T-helper 1 cell treated with Interleukin-12 subunit alpha and Interleukin-12 subunit beta and Interleukin-4 antibody, amounts not matched to agents 30 μg/mL and 1 μg/mL, for 36 hours (primary cell): ENCODE measurements at regions not wholly inside any gene's neighbourhood (a gene's known extent, or its start where the extent isn't known, plus 50 kb on each side); places are given as distances from the start of the nearest gene placed in this dataset.

Source experiments
- H3K27ac Mint-ChIP-seq: one replicate; pipeline ENCODE4 v1.8.0; 2021; ENCODE audit warnings: mild to moderate bottlenecking, mixed read lengths
- H3K27me3 Mint-ChIP-seq: one replicate; pipeline ENCODE4 v1.8.0; 2021; ENCODE audit warnings: low read depth, mixed read lengths
- H3K36me3 Mint-ChIP-seq: one replicate; pipeline ENCODE4 v1.8.0; 2021; ENCODE audit warnings: low read depth, mixed read lengths
- H3K4me1 Mint-ChIP-seq: one replicate; pipeline ENCODE4 v1.8.0; 2021; ENCODE audit warnings: low read depth, mixed read lengths
- H3K4me3 Mint-ChIP-seq: one replicate; pipeline ENCODE4 v1.8.0; 2021; ENCODE audit warnings: mild to moderate bottlenecking, moderate library complexity, mixed read lengths
- H3K9me3 Mint-ChIP-seq: one replicate; pipeline ENCODE4 v1.8.0; 2021; ENCODE audit warnings: mixed read lengths

DNA sequence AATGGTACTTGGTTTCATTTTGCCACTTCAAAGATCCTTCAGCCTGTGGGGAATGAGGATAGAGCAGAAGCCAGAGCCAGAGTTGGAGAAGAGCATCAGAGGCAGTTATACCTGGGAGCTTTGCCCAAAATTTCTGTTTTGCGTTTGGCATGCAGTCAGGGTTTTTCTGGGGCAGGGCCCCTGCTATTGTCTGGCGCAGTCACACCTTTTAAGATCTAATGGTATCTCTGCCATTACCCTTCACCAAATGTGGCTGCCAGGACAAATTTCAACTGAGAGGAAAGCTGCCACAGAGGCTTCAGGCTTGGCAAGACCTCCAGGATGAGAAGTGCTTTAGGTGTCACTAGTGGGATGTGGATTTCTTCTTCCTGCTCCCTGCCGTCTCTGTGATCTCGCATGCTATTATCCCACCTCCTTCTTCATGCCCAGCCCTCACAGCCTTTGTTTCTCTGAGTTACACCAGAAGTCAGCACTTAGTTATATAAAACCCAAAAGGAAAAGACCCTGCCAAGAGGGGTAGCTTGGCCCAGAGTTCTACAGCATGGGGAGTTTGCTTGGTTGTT lies 357.0 kb downstream of the TLE4 start:
- no peaks in the 10 kb centered on the region for H3K36me3 Mint-ChIP-seq
- H3K27ac Mint-ChIP-seq, result no peak overlapping the region
- H3K27me3 Mint-ChIP-seq, result no peaks in the 10 kb centered on the region
- no peaks in the 10 kb centered on the region for H3K4me1 Mint-ChIP-seq
- no peak overlapping the region for H3K4me3 Mint-ChIP-seq
- H3K9me3 Mint-ChIP-seq, result no peaks in the 10 kb centered on the region

DNA sequence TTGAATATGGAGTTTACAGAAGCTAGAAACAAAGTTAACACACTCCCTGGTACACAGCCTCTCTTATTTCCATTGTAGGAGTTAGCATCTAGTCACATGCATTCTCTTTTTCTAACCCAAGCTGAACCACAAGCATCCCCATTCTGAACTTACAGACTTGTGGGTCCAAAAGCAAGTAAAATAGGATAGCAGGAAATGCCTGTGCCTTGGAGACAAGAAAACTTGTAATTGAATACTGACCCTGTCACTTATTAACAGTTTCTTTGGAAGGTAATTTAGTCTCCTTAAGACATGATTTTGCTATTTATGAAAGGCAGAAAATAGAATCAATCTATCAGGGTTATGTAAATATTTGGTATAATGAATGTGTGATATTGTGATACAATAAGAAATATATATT lies 353.6 kb downstream of the TLE4 start:
- H3K27ac Mint-ChIP-seq, result no peak overlapping the region
- no peaks in the 10 kb centered on the region for H3K9me3 Mint-ChIP-seq
- H3K36me3 Mint-ChIP-seq, result no peaks in the 10 kb centered on the region
- H3K4me3 Mint-ChIP-seq, result no peak overlapping the region
- no peaks in the 10 kb centered on the region for H3K4me1 Mint-ChIP-seq
- H3K27me3 Mint-ChIP-seq, result no peaks in the 10 kb centered on the region

DNA sequence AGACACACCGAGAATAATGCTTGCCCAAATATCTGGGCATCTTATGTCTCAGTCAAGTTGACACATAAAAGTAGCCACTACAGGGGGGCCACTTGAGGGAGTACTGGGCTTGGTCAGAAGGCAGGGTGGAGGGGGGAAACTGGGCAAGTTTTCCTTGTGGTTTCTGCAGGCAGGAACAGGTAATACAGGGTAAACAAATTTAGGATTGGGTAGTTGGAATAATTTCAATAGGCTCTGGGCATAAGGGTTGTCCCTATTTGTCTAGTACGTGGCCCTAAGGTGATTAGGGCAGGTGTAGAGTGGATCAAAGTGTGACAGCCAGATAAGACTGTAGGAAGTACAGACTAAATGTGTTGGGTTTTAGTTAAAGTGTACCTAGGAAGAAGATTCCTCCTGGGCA lies 353.1 kb downstream of the TLE4 start:
- no peak overlapping the region for H3K4me3 Mint-ChIP-seq
- H3K4me1 Mint-ChIP-seq, result no peaks in the 10 kb centered on the region
- no peaks in the 10 kb centered on the region for H3K27me3 Mint-ChIP-seq
- no peaks in the 10 kb centered on the region for H3K36me3 Mint-ChIP-seq
- H3K27ac Mint-ChIP-seq, result no peak overlapping the region
- H3K9me3 Mint-ChIP-seq, result peaks cover 2% of the 10 kb centered on the region

DNA sequence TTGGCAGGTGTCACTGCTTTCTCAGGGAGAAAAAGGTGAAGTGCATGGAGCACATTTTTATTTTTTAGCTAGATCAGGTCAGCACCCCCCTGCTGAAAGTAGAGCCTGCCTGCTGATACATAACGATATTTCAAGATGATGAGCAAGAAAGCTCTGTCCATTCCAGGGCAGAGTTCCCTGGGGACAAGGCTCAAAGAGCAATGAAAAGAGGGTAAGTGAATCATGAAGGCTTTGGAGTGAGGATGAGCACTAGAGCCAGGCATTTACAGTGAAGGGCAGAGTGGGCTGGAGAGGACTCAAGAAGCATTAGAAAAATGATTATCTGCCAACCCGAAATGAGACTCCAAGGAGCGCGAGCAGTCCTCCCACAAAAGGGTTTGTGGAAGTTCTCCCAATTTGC lies 345.7 kb downstream of the TLE4 start:
- Mint-ChIP-seq H3K36me3 (no peaks in the 10 kb centered on the region), H3K27ac (no peak overlapping the region), H3K9me3 (peaks cover 7% of the 10 kb centered on the region), H3K27me3 (no peaks in the 10 kb centered on the region), H3K4me1 (no peaks in the 10 kb centered on the region), H3K4me3 (no peak overlapping the region)

DNA sequence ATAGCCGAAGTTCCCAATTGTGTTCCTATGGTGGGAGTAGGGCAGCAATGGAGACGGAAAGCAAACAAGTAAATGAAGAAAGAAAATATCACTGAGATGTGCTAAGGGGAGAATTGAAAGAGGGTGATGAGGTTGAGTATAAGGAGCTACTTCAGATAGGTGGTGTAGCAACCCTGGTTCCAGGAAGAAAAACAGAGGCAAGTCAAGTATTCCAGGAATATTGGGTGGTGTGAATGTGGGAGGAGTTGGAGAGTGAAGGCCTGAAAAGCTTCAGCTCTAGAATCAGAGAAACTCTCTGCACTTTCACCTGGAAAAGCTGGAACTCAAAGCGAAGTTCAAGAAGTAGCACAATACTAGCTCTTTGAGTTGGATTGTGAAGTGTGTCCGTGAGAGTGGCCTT lies 342.1 kb downstream of the TLE4 start:
- H3K27ac Mint-ChIP-seq, result no peak overlapping the region

DNA sequence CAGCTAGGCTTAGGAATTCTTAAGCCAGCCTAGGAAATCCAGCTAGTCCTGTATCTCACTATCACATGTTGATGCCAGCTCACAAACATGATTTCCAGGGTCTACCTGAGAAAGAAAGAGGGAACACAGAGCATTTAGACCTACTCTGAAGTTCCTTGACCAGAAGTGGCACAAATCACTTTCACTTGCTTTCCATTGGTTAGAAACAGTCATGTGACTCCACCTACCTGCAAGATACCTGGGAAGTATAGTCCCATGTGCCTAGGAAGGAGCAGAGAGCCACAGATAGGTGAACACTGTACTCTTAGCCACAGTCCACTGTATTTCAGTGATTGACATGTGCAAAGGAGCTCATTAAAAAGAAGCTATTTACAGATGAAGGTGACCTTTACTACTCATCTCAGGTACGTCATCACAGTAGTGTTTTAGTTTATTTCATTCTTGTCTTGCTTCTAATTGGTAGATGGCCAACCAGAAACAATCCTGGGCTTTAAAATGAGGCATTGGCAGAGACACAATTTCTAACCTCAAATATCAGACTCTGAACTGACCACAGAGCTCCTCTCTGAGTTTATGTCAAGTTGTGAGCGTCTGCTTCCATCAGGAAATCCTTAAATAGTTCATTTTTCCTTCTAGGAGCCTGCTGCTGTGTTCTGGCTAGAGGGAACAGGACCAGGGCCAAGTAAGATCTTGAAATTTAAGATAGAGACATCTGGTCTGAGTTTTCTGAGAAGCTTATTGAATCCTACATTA lies 340.7 kb downstream of the TLE4 start:
- Mint-ChIP-seq H3K4me1 (no peaks in the 10 kb centered on the region), H3K27ac (no peak overlapping the region), H3K36me3 (no peaks in the 10 kb centered on the region), H3K4me3 (no peak overlapping the region), H3K9me3 (no peaks in the 10 kb centered on the region), H3K27me3 (peaks cover 4% of the 10 kb centered on the region)

More for the DNA sequence above, 342.1 kb downstream of the TLE4 start:
- Mint-ChIP-seq H3K27me3 (peaks cover 4% of the 10 kb centered on the region), H3K9me3 (peaks cover 1% of the 10 kb centered on the region), H3K4me1 (no peaks in the 10 kb centered on the region), H3K36me3 (no peaks in the 10 kb centered on the region), H3K4me3 (no peak overlapping the region)

DNA sequence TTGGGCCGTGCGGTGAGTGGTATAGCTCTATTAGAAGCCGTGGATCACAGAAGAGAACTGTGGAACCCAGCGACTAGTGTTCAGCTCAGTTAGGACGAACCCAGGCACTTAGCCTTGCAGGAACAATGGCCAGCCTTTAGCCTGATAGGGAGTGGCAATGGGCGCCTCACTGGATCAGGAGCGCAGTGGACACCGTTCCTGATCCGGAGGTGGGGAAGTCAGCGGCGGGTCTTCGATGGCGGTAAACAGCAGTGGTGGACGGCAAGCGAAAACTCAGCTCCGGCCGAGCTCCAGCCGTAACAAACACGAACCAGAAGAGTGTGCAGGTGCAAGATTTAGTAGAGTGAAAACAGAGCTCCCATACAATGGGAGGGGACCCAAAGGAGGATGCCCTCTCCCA lies 340.0 kb downstream of the TLE4 start:
- Mint-ChIP-seq H3K4me3 (no peak overlapping the region), H3K36me3 (no peaks in the 10 kb centered on the region), H3K27ac (no peak overlapping the region), H3K27me3 (peaks cover 4% of the 10 kb centered on the region), H3K9me3 (no peaks in the 10 kb centered on the region), H3K4me1 (no peaks in the 10 kb centered on the region)

DNA sequence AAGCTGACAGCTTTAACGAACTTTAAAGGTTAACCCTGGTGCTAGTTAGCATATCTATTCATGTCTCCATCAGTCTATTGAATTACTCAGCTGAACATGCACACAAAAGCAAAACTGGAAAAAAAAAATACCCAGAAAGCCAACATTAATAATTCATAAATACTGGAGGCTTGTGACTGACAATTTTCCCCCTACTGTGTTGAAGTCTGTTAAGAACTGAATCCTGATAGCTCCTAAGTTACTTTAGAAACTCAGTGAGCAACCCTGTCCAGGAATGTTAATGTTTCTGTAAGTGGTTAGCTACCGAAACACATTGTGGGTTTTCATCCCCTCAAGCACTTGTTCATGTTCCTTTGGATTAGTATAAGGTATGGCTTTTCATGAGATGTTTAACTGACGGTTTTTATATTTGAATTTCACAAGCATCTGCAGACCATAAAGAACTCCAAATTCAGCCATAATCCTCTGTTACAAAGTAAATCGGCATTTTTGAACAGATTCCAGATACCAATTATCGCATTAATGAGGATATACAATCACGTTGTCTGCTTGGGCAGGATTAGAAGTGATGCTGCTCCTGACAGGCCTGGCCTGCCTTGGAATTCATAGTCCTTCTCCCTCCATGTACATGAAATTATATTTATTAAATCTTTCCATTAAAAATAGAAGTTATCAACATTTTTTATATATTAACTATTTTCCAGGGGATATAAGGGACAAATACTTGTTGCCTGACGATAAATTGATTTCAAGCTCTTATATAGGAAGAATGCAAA lies 331.2 kb downstream of the TLE4 start:
- H3K27ac Mint-ChIP-seq, result no peak overlapping the region
- H3K4me1 Mint-ChIP-seq, result no peaks in the 10 kb centered on the region
- H3K9me3 Mint-ChIP-seq, result no peaks in the 10 kb centered on the region
- peaks cover 5% of the 10 kb centered on the region for H3K27me3 Mint-ChIP-seq
- no peaks in the 10 kb centered on the region for H3K36me3 Mint-ChIP-seq
- no peak overlapping the region for H3K4me3 Mint-ChIP-seq

DNA sequence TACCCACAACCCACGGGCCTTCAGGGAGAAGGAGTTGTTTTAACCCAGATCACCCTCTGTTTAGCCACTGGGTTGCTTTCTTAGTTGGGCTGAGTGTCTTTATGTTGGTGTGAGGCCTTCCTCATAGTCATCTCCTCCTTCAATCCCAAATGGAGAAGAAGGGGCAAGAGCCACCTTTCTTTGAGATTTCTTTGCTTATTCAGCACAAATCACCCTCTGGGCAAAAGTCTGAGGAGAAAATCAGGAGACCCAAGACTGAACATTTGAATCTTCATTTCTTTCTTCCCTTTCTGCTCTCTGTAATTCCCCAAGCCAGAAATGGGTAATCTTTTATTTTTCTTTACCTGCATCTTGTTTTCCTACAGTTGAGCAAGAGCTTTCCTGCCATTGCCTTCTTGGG lies 329.0 kb downstream of the TLE4 start:
- Mint-ChIP-seq H3K27ac (no peak overlapping the region), H3K4me3 (no peak overlapping the region), H3K27me3 (no peaks in the 10 kb centered on the region), H3K36me3 (no peaks in the 10 kb centered on the region), H3K9me3 (no peaks in the 10 kb centered on the region), H3K4me1 (no peaks in the 10 kb centered on the region)

DNA sequence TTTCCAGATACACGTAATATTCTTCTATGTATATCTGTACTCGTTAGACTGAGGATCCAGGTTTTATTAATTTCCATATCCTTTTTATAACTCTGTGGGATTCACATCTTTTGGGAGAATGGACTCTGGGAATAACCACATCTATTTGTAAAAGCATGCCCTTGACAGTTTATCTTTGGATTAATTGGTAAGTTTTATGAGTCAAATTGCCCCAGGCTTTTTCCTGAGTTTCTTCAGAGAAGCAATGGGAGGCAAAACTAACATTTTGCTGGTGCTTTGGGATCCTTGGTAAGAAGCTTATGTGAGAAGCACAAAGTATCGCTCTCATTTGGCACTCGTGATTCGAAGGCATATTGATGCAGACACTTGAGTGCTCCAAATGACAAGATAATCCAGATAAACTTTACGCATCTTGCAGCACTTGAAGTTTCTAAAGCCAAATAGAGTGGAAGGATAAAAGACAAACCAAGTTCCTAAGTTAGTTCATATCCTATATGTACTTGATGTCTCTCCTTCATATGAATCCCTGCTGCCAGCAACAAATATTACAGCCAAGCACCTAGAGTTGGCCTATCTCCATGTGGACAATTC lies 324.7 kb downstream of the TLE4 start:
- Mint-ChIP-seq H3K27ac (no peak overlapping the region), H3K4me1 (no peaks in the 10 kb centered on the region), H3K36me3 (no peaks in the 10 kb centered on the region), H3K4me3 (no peak overlapping the region), H3K9me3 (no peaks in the 10 kb centered on the region), H3K27me3 (no peaks in the 10 kb centered on the region)

DNA sequence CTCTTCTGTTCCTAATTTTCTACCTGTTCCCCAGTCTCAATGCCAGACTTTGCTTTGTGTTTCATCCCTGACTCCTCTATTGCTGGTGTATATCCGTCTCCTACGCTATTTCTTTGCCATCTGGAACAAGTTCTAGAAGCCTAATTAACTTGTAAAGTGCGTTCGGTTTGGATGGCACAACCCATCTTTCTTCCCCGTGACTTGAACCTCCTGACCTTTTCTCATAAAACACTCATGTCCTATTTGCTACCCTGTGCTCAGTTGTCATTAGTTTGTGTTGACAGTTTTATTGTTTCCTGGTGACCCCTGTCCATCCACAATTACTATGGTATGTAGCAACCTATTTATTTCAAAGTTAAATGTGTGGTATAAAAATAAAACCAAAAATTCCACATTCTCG lies 323.5 kb downstream of the TLE4 start:
- Mint-ChIP-seq H3K9me3 (no peaks in the 10 kb centered on the region), H3K27me3 (no peaks in the 10 kb centered on the region), H3K4me3 (no peak overlapping the region), H3K4me1 (no peaks in the 10 kb centered on the region), H3K27ac (no peak overlapping the region), H3K36me3 (no peaks in the 10 kb centered on the region)

DNA sequence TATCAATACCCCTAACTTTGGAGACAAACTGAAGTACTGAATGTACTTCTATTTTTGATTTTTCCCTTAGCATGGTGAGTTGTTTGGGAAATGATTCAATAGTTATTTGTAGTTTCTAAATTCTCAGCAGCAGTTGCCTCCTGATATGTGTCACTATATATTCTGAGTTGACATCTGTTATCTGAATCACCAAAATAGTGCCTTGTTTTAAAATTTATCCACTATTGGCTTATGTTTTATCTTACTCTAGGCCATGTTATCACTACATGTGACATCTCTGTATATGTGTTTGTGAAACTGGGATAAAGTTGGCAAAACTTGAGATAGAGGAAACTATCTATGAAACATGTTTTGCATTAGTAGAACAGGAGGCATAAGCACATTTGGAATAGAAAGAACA lies 317.6 kb downstream of the TLE4 start:
- Mint-ChIP-seq H3K4me1 (peaks cover 7% of the 10 kb centered on the region), H3K36me3 (no peaks in the 10 kb centered on the region), H3K27me3 (no peaks in the 10 kb centered on the region), H3K27ac (no peak overlapping the region), H3K4me3 (no peak overlapping the region), H3K9me3 (no peaks in the 10 kb centered on the region)

DNA sequence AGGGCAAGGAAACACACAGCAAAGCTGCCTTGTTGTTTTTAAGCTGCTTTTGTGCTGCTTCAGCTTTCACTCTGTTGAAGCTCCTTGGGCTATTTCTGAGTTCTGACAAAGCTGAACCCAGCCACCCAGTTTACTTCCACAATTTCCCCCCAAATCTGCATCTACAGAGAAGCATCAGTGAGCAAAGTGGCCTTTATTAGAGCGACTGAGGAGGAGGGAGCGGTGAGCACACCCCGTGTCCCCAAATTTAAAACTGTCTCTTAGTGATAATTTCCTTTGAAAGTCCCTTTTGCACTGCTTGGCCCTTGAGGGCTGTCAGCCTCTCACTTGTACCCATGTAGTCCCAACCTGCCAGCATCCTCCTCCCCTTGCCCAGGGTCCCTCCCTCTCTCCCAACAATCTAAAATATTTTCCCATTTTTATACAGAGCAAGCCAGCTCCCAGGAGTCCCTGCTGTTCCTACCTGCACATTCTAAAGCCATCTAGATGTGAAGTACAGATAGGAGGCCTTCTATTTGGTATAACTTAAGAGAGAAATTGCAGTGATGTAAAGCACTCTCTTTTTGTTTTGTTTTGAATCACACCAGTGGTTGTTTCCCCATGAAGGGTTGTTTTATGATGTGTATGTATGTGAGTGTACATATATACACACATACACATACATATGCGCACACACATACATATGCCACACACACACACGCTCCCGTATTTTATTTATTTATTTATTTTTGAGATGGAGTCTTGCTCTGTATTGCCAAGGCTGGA lies 313.5 kb downstream of the TLE4 start:
- Mint-ChIP-seq H3K9me3 (no peaks in the 10 kb centered on the region), H3K4me3 (no peak overlapping the region), H3K27ac (no peak overlapping the region), H3K27me3 (no peaks in the 10 kb centered on the region), H3K36me3 (no peaks in the 10 kb centered on the region), H3K4me1 (peaks cover 26% of the 10 kb centered on the region)

DNA sequence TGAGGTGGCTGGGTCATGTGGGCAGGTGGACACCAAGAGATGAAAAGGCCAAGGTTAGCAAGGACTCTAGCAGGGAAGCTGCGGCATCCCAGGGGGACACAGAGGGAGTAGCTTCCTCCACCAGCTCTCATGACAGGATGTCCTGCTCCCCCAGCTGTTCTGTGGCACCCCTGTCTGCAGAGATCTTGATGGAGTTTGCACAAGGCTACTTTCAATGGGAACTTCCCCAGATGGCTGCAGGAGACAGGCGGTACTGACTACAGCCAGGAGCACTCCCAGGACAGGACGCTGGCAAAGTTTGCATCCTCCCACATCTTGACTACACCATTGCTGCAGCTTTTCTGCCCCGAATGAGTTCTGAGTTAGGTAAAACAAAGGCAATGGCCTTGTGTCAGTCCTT lies 312.8 kb downstream of the TLE4 start:
- Mint-ChIP-seq H3K9me3 (no peaks in the 10 kb centered on the region), H3K4me3 (no peak overlapping the region), H3K36me3 (no peaks in the 10 kb centered on the region), H3K27ac (no peak overlapping the region), H3K4me1 (peaks cover 27% of the 10 kb centered on the region), H3K27me3 (no peaks in the 10 kb centered on the region)
